GM19324 (cell line): ENCODE measurements at regions not wholly inside any gene's neighbourhood (a gene's known extent, or its start where the extent isn't known, plus 50 kb on each side); places are given as distances from the start of the nearest gene placed in this dataset.
"Not testable (repeated sequence)": the region's sequence is repeated elsewhere in the genome, so short reads cannot be mapped to it uniquely, and the experiment has no call there.

Experiments
- ATAC-seq: cut with Tn5 transposase; IDR thresholded peaks from one replicate; pipeline ENCODE4 v1.9.1; 2021; ENCODE audit warnings: mild to moderate bottlenecking, moderate library complexity; ENCODE audit not compliant: unreplicated experiment, low FRiP score

GRCh38 chr3:144770915-144771351 is 799.3 kb downstream of the DIPK2A start:
- ATAC-seq, result no peak

GRCh38 chr3:144771381-144771870 is 799.8 kb downstream of the DIPK2A start:
- no peak for ATAC-seq

GRCh38 chr3:144772372-144772771 is 800.7 kb downstream of the DIPK2A start:
- ATAC-seq, result no peak

GRCh38 chr3:144773350-144773749 is 801.7 kb downstream of the DIPK2A start:
- ATAC-seq, result no peak

- no peak for ATAC-seq
These were observed 803.3 kb downstream of the DIPK2A start for GRCh38 chr3:144774897-144775296.

- no peak for ATAC-seq
These were observed 803.9 kb downstream of the DIPK2A start for GRCh38 chr3:144775551-144775950.

GRCh38 chr3:144777906-144778305 is 806.3 kb downstream of the DIPK2A start:
- no peak for ATAC-seq

GRCh38 chr3:144791034-144791433 is 819.4 kb downstream of the DIPK2A start:
- ATAC-seq, result no peak

GRCh38 chr3:144801890-144802289 is 830.3 kb downstream of the DIPK2A start:
- ATAC-seq, result no peak

GRCh38 chr3:144809380-144809779 is 837.8 kb downstream of the DIPK2A start:
- no peak for ATAC-seq

- no peak for ATAC-seq
These were observed 838.5 kb downstream of the DIPK2A start for GRCh38 chr3:144810160-144810559.

- no peak for ATAC-seq
These were observed 844.0 kb downstream of the DIPK2A start for GRCh38 chr3:144815655-144816054.

GRCh38 chr3:144816323-144816722 is 844.7 kb downstream of the DIPK2A start:
- ATAC-seq, result no peak

GRCh38 chr3:144818973-144819372 is 847.4 kb downstream of the DIPK2A start:
- ATAC-seq, result no peak

GRCh38 chr3:144820232-144820631 is 848.6 kb downstream of the DIPK2A start:
- ATAC-seq, result not testable (repeated sequence)

GRCh38 chr3:144820726-144821125 is 849.1 kb downstream of the DIPK2A start:
- no peak for ATAC-seq

GRCh38 chr3:144821583-144821982 is 850.0 kb downstream of the DIPK2A start:
- no peak for ATAC-seq

- no peak for ATAC-seq
These were observed 851.0 kb downstream of the DIPK2A start for GRCh38 chr3:144822671-144823070.

- ATAC-seq, result no peak
These were observed 860.5 kb downstream of the DIPK2A start for GRCh38 chr3:144831955-144832716.

- ATAC-seq, result no peak
These were observed 868.4 kb downstream of the DIPK2A start for GRCh38 chr3:144839991-144840390.

GRCh38 chr3:144840866-144841265 is 869.2 kb downstream of the DIPK2A start:
- no peak for ATAC-seq

GRCh38 chr3:144843099-144843498 is 871.5 kb downstream of the DIPK2A start:
- ATAC-seq, result no peak
